HG02610 (cell line): ENCODE measurements at regions not wholly inside any gene's neighbourhood (a gene's known extent, or its start where the extent isn't known, plus 50 kb on each side); places are given as distances from the start of the nearest gene placed in this dataset.
"Not testable (repeated sequence)": the region's sequence is repeated elsewhere in the genome, so short reads cannot be mapped to it uniquely, and the experiment has no call there.

Experiments used
- ATAC-seq: cut with Tn5 transposase; IDR thresholded peaks from one replicate; pipeline ENCODE4 v1.9.1; 2021; ENCODE audit warnings: mild to moderate bottlenecking, moderate library complexity; ENCODE audit not compliant: unreplicated experiment

GRCh38 chr11:92594251-92594650 is 369.6 kb downstream of the FAT3 start:
- no peak for ATAC-seq

- ATAC-seq, result no peak
Observed at GRCh38 chr11:92595052-92595451, 370.4 kb downstream of the FAT3 start.

GRCh38 chr11:92596596-92597317 is 372.1 kb downstream of the FAT3 start:
- ATAC-seq, result no peak

GRCh38 chr11:92601048-92601447 is 368.4 kb upstream of the MTNR1B start:
- no peak for ATAC-seq

GRCh38 chr11:92605667-92606066 is 363.8 kb upstream of the MTNR1B start:
- no peak for ATAC-seq

- ATAC-seq, result no peak
Observed at GRCh38 chr11:92607969-92608722, 361.3 kb upstream of the MTNR1B start.

- no peak for ATAC-seq
Observed at GRCh38 chr11:92611157-92611556, 358.3 kb upstream of the MTNR1B start.

- ATAC-seq, result not testable (repeated sequence)
Observed at GRCh38 chr11:92618020-92618419, 351.4 kb upstream of the MTNR1B start.

GRCh38 chr11:92623055-92623454 is 346.4 kb upstream of the MTNR1B start:
- no peak for ATAC-seq

- ATAC-seq, result no peak
Observed at GRCh38 chr11:92625894-92626293, 343.6 kb upstream of the MTNR1B start.

GRCh38 chr11:92626624-92627023 is 342.8 kb upstream of the MTNR1B start:
- no peak for ATAC-seq

- ATAC-seq, result no peak
Observed at GRCh38 chr11:92627615-92628256, 341.7 kb upstream of the MTNR1B start.

- ATAC-seq, result no peak
Observed at GRCh38 chr11:92628401-92629292, 340.8 kb upstream of the MTNR1B start.

- ATAC-seq, result no peak
Observed at GRCh38 chr11:92632495-92632894, 337.0 kb upstream of the MTNR1B start.

GRCh38 chr11:92633820-92634219 is 335.6 kb upstream of the MTNR1B start:
- ATAC-seq, result no peak

- no peak for ATAC-seq
Observed at GRCh38 chr11:92636543-92637188, 332.8 kb upstream of the MTNR1B start.

- no peak for ATAC-seq
Observed at GRCh38 chr11:92638678-92639077, 330.8 kb upstream of the MTNR1B start.

- no peak for ATAC-seq
Observed at GRCh38 chr11:92642177-92642931, 327.1 kb upstream of the MTNR1B start.

- ATAC-seq, result no peak
Observed at GRCh38 chr11:92643827-92644226, 325.6 kb upstream of the MTNR1B start.
